GM18870 (cell line): ENCODE measurements at regions not wholly inside any gene's neighbourhood (a gene's known extent, or its start where the extent isn't known, plus 50 kb on each side); places are given as distances from the start of the nearest gene placed in this dataset.
"Not testable (repeated sequence)": the region's sequence is repeated elsewhere in the genome, so short reads cannot be mapped to it uniquely, and the experiment has no call there.

Experiments
- ATAC-seq: cut with Tn5 transposase; IDR thresholded peaks from one replicate; pipeline ENCODE4 v1.9.1; 2021; ENCODE audit warnings: moderate library complexity; ENCODE audit not compliant: unreplicated experiment

GRCh38 chr1:81738875-81739274 is 61.9 kb upstream of the ADGRL2 start:
- no peak for ATAC-seq

GRCh38 chr1:81733480-81733879 is 67.3 kb upstream of the ADGRL2 start:
- no peak for ATAC-seq

GRCh38 chr1:81731989-81732388 is 68.7 kb upstream of the ADGRL2 start:
- no peak for ATAC-seq

- no peak for ATAC-seq
Measured at GRCh38 chr1:81730881-81731280, 69.9 kb upstream of the ADGRL2 start.

- ATAC-seq: not testable (repeated sequence)
Measured at GRCh38 chr1:81730299-81730698, 70.4 kb upstream of the ADGRL2 start.

- no peak for ATAC-seq
Measured at GRCh38 chr1:81729818-81730217, 70.9 kb upstream of the ADGRL2 start.

GRCh38 chr1:81729239-81729638 is 71.5 kb upstream of the ADGRL2 start:
- no peak for ATAC-seq

- ATAC-seq: no peak
Measured at GRCh38 chr1:81725823-81726222, 74.9 kb upstream of the ADGRL2 start.

GRCh38 chr1:81722631-81723328 is 78.0 kb upstream of the ADGRL2 start:
- not testable (repeated sequence) for ATAC-seq

GRCh38 chr1:81720256-81720655 is 80.5 kb upstream of the ADGRL2 start:
- not testable (repeated sequence) for ATAC-seq

GRCh38 chr1:81717230-81717629 is 83.5 kb upstream of the ADGRL2 start:
- no peak for ATAC-seq

- ATAC-seq: no peak
Measured at GRCh38 chr1:81715391-81715790, 85.3 kb upstream of the ADGRL2 start.

GRCh38 chr1:81714636-81715035 is 86.1 kb upstream of the ADGRL2 start:
- ATAC-seq: no peak

GRCh38 chr1:81712425-81712824 is 88.3 kb upstream of the ADGRL2 start:
- no peak for ATAC-seq

GRCh38 chr1:81710857-81711256 is 89.9 kb upstream of the ADGRL2 start:
- no peak for ATAC-seq

- ATAC-seq: no peak
Measured at GRCh38 chr1:81708250-81708649, 92.5 kb upstream of the ADGRL2 start.

GRCh38 chr1:81706650-81707435 is 93.9 kb upstream of the ADGRL2 start:
- ATAC-seq: no peak

GRCh38 chr1:81703756-81704463 is 96.8 kb upstream of the ADGRL2 start:
- ATAC-seq: no peak

GRCh38 chr1:81703391-81703755 is 97.4 kb upstream of the ADGRL2 start:
- ATAC-seq: no peak

GRCh38 chr1:81702903-81703302 is 97.8 kb upstream of the ADGRL2 start:
- ATAC-seq: peak; percentile 37

- ATAC-seq: no peak
Measured at GRCh38 chr1:81702079-81702715, 98.5 kb upstream of the ADGRL2 start.
